ENCODE measurements at regions not wholly inside any gene's neighbourhood (a gene's known extent, or its start where the extent isn't known, plus 50 kb on each side); places are given as distances from the start of the nearest gene placed in this dataset.

DNA sequence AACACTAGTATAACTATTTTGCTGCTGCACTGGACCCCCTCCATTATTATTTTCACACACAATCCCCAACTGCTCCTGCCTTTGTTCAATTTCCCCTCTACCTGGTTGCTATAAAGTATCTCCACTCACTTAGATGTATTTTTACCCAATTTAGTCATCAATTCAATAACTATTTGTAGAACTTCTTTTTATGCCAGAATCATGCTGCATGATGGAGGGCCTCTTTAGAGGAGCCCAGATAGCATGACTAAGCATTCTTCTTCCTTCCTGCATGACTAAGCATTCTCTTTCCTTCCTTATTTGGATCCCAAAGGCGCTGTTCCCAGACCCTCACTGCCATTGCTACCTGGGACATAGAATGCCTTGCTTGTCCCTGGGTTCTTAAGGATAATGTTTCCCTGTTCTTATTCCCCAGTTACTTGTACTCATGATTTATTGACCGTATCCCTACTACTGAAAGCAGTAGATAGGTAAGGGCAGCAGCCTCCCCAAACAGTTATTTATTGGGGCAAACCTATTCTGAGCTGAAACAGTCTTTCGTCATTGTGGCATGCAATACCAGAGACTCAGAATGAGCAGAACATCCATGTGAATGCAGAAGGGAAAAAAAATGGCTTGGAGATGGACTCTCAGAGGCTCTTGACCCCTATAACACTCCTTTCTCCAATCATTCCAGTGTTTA is 89.3 kb upstream of the AKT3 start:
- TF ChIP-seq GATA2 (IDR thresholded peaks at IDR 0.05; ENCODE audit: low read depth, low read length), result no peak
- no peak for TF ChIP-seq GATA3 (IDR thresholded peaks at IDR 0.05; ENCODE audit: low read depth, low read length)

All from SH-SY5Y (cell line).